C4-2B (cell line): ENCODE measurements at regions not wholly inside any gene's neighbourhood (a gene's known extent, or its start where the extent isn't known, plus 50 kb on each side); places are given as distances from the start of the nearest gene placed in this dataset.

Experiments used
- CTCF ChIP-seq: fragments of 450-650 bp; conservative IDR thresholded peaks from 2 replicates; pipeline ENCODE4 v1.5.1; 2017; ENCODE audit warnings: mild to moderate bottlenecking
- ZFX ChIP-seq: fragments of 450-650 bp; IDR thresholded peaks from 2 replicates; pipeline ENCODE4 v1.6.1; 2017

- TF ChIP-seq CTCF (no peak), ZFX (no peak)
Observed at GRCh38 chr13:50693727-50694126, 149.8 kb downstream of the DLEU7 start.
